HepG2 (cell line): ENCODE measurements at regions not wholly inside any gene's neighbourhood (a gene's known extent, or its start where the extent isn't known, plus 50 kb on each side); places are given as distances from the start of the nearest gene placed in this dataset.

Experiments used
- ATAC-seq: fragments of 200-7000 bp; cut with Tn5 transposase; 3 replicates; pipeline ENCODE4 v1.9.1; 2020; ENCODE audit warnings: mild to moderate bottlenecking, moderate library complexity
- BruUV-seq: library from RNA; stranded (reverse); fragments of 400-500 nt; replicated peaks from 2 replicates; lab custom pipeline; 2021; lab: Mats Ljungman, UMichigan
- CTCF ChIA-PET: fragments of 300-600 bp; formaldehyde crosslinking; extraction: SDS; loops from one replicate; lab custom pipeline; 2021; ENCODE audit warnings: low total read pairs, inconsistent platforms, low intra/inter-chr PET ratio; lab: Yijun Ruan, JAX
- POLR2A ChIA-PET: fragments of 350-600 bp; sonication (Branson Sonifier 250); formaldehyde crosslinking; loops from one replicate; lab custom pipeline; 2020; ENCODE audit warnings: antibody characterized with exemption, inconsistent platforms; lab: Yijun Ruan, JAX
- DNase-seq: peaks from one replicate; pipeline ENCODE4 v3.0.0-alpha.2; 2015; ENCODE audit warnings: low spot score
- FAIRE-seq: peaks from 3 replicates; lab custom pipeline; 2011; peaks lifted over from hg19 to GRCh38; lab: Jason Lieb, UNC
- H2AFZ ChIP-seq: one replicate; pipeline ENCODE4 v1.6.1; 2011; ENCODE audit warnings: low read length, inconsistent platforms
- H3K27ac ChIP-seq: fragments of 300-600 bp; 3 replicates; pipeline ENCODE4 v1.8.0; 2011; ENCODE audit warnings: mixed run types, mild to moderate bottlenecking, mixed read lengths, low read length, inconsistent platforms; ENCODE audit not compliant: insufficient read depth; ENCODE audit errors: extremely low read length
- H3K27me3 ChIP-seq, 2 experiments: fragments of 200-600 bp in 1 of 2; 2 replicates in 1 of 2; 3 replicates in 1 of 2; pipeline versions ENCODE4 v1.6.0 to v1.8.0; 2011; ENCODE audit warnings: low read length in 2 of 2, mild to moderate bottlenecking in 2 of 2, moderate library complexity in 2 of 2, inconsistent platforms in 1 of 2; ENCODE audit not compliant: insufficient read depth in 2 of 2, control insufficient read depth in 1 of 2
- H3K36me3 ChIP-seq, 2 experiments: fragments of 200-600 bp in 1 of 2; replicated peaks in 1 of 2; 2 replicates in 1 of 2; 3 replicates in 1 of 2; pipeline versions ENCODE4 v1.5.1 to v1.8.0; 2011; ENCODE audit warnings: low read length in 2 of 2, inconsistent platforms in 1 of 2; ENCODE audit not compliant: insufficient read depth in 2 of 2, control insufficient read depth in 1 of 2
- H3K4me1 ChIP-seq: 2 replicates; pipeline ENCODE4 v1.5.1; 2012; ENCODE audit warnings: low read length, inconsistent platforms; ENCODE audit not compliant: insufficient read depth
- H3K4me2 ChIP-seq: 2 replicates; pipeline ENCODE4 v1.6.0; 2011; ENCODE audit warnings: low read depth, low read length, inconsistent platforms
- H3K4me3 ChIP-seq, 3 experiments: fragments of 200-600 bp in 1 of 3; sonication (generic), shearing (Covaris generic) in 1 of 3; replicated peaks in 1 of 3; 2 replicates each; pipeline ENCODE4 v1.5.1; 2011 to 2016; ENCODE audit warnings: low read length in 3 of 3, inconsistent platforms in 2 of 3, low read depth in 2 of 3, mild to moderate bottlenecking in 2 of 3, control low read depth in 1 of 3, mixed read lengths in 1 of 3; ENCODE audit not compliant: insufficient read depth in 1 of 3
- H3K79me2 ChIP-seq: one replicate; pipeline ENCODE4 v1.6.1; 2011; ENCODE audit warnings: low read length, inconsistent platforms; ENCODE audit not compliant: insufficient read depth
- H3K9ac ChIP-seq: 2 replicates; pipeline ENCODE4 v1.6.0; 2011; ENCODE audit warnings: mild to moderate bottlenecking, low read depth, low read length, inconsistent platforms; ENCODE audit not compliant: insufficient read depth
- H3K9me3 ChIP-seq: 2 replicates; pipeline ENCODE4 v1.5.1; 2012; ENCODE audit warnings: mild to moderate bottlenecking, low read length
- H4K20me1 ChIP-seq: 2 replicates; pipeline ENCODE4 v1.6.0; 2011; ENCODE audit warnings: inconsistent platforms, mild to moderate bottlenecking, low read length, moderate library complexity; ENCODE audit not compliant: insufficient read depth
- KLF9 ChIP-seq: IDR thresholded peaks from 2 replicates; pipeline ENCODE4 v1.6.1; 2016; ENCODE audit warnings: low read depth
- PITX1 ChIP-seq: sonication (generic); formaldehyde crosslinking; IDR thresholded peaks from 2 replicates; pipeline ENCODE4 v1.5.1; 2020; ENCODE audit warnings: mild to moderate bottlenecking, missing genetic modification reagents
- RBFOX2 ChIP-seq: fragments of 200-400 bp; formaldehyde crosslinking; IDR thresholded peaks from 2 replicates; pipeline ENCODE4 v1.6.1; 2017; ENCODE audit warnings: low read depth, mild to moderate bottlenecking, low read length
- TAF15 ChIP-seq: fragments of 200-400 bp; formaldehyde crosslinking; IDR thresholded peaks from one replicate; pipeline ENCODE4 v1.6.1; 2018; ENCODE audit warnings: mild to moderate bottlenecking, low read depth, low read length; ENCODE audit not compliant: poor library complexity, severe bottlenecking
- ZKSCAN1 ChIP-seq: fragments of 150-350 bp; IDR thresholded peaks from 2 replicates; pipeline ENCODE4 v1.6.1; 2014; ENCODE audit warnings: low read length
- ZNF3 ChIP-seq: IDR thresholded peaks from 2 replicates; pipeline ENCODE4 v1.7.0; 2017; ENCODE audit warnings: inconsistent platforms
- ZNF350 ChIP-seq: sonication (generic); formaldehyde crosslinking; IDR thresholded peaks from 2 replicates; pipeline ENCODE4 v1.4.0; 2020; ENCODE audit warnings: mild to moderate bottlenecking, low read depth, missing genetic modification reagents, borderline replicate concordance
- ZNF816 ChIP-seq: sonication (generic); formaldehyde crosslinking; IDR thresholded peaks from 2 replicates; pipeline ENCODE4 v1.8.0; 2022; ENCODE audit warnings: missing genetic modification reagents, mild to moderate bottlenecking, borderline replicate concordance
- WGBS: methylation state at CpG from one replicate; pipeline ENCODE4 v1.1.6; 2017; ENCODE audit warnings: low lambda C conversion rate; 5-methylcytosine and 5-hydroxymethylcytosine counted together
- in situ Hi-C: cut with HindIII; loops from 2 replicates; pipeline ENCODE4 v1.10.0; 2017; ENCODE audit warnings: low pct_unique_long_range_greater_than_20kb; ENCODE audit not compliant: extremely low pct_ligation_motif_present
- intact Hi-C: fragments of 100-400 bp; cut with micrococcal nuclease; formaldehyde crosslinking; loops from one replicate; pipeline ENCODE4 v1.10.0; 2022; ENCODE audit not compliant: unreplicated experiment
- TF ChIP-seq, protein P1 (sequence below): sonication (generic); formaldehyde crosslinking; IDR thresholded peaks from 2 replicates; pipeline ENCODE4 v1.8.0; 2022; ENCODE audit warnings: missing genetic modification reagents, mild to moderate bottlenecking, moderate library complexity, borderline replicate concordance
- TF ChIP-seq, protein P2 (sequence below): sonication (generic); formaldehyde crosslinking; IDR thresholded peaks from 2 replicates; pipeline ENCODE4 v1.4.0; 2020; ENCODE audit warnings: mild to moderate bottlenecking, missing genetic modification reagents
- TF ChIP-seq, protein P3 (sequence below): IDR thresholded peaks from 2 replicates; pipeline ENCODE4 v1.6.1; 2016; ENCODE audit warnings: low read depth, borderline replicate concordance
- TF ChIP-seq, protein P4 (sequence below): sonication (generic); formaldehyde crosslinking; IDR thresholded peaks from 2 replicates; pipeline ENCODE4 v1.4.0; 2020; ENCODE audit warnings: missing genetic modification reagents, borderline replicate concordance
- TF ChIP-seq, protein P5 (sequence below): IDR thresholded peaks from 2 replicates; pipeline ENCODE4 v1.6.1; 2016; ENCODE audit warnings: low read depth

DNA sequence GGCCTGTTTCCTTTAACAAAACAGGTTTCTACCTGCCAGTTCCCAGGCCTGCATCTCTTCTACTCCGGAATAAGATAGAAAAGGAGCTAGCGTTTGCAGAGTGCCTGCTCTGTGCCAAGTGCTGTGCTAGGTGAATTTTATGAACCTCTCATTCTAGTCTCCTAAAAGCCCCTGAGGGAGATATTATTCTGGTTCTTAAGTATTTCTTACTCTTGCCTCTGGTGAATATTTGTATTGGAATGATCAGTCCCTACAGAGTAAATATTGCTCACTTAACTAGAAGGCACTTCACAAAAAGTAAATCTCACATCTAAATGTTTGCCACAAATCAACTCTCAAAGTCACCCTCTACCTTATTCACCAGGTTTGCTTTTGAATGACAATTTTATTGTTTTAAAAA, 227.1 kb downstream of the AUH start:
- H4K20me1 ChIP-seq: no peaks in the 10 kb centered on the region
- BruUV-seq: no TSS peak
- intact Hi-C loops: no loop called here
- H3K27ac ChIP-seq: no peak overlapping the region
- no peaks in the 10 kb centered on the region for H3K9me3 ChIP-seq
- ATAC-seq (no peak), FAIRE-seq (no peak), DNase-seq (no peak)
- H3K36me3 ChIP-seq: no peaks in the 10 kb centered on the region
- no peaks in the 10 kb centered on the region for H3K79me2 ChIP-seq
- in situ Hi-C loops: no loop called here
- ChIA-PET POLR2A (no interaction called here), CTCF (no interaction called here)
- no peak overlapping the region for H3K4me2 ChIP-seq
- WGBS: 88% methylated on average over 2 of the region's 2 CpGs
- no peak overlapping the region for H3K4me3 ChIP-seq
- H3K27me3 ChIP-seq: no peaks in the 10 kb centered on the region
- no peak overlapping the region for H2AFZ ChIP-seq
- peaks cover 16% of the 10 kb centered on the region for H3K4me1 ChIP-seq
- no peak overlapping the region for H3K9ac ChIP-seq
- TF ChIP-seq ZNF350 (CRISPR knock-in tag) (no peak), TAF15 (no peak), ZNF3 (CRISPR knock-in tag) (no peak)

DNA sequence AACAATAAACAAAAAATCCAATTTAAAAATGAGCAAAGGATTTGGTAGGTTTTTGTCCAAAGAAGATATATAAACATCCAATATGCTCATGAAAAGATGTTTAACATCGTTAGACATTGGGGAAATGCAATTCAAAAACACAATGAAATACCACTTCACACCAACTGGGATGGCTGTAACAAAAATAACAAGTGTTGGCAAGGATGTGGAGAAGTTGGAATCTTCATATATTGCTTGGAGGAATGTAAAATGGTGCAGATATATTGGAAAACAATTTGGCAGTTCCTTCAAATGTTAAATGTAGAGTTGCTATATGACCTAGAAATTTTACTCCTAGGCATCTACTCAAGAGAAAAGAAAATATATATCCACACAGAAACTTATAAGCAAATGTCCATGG, 224.3 kb downstream of the AUH start:
- ChIA-PET CTCF (no interaction called here), POLR2A (no interaction called here)
- H3K4me1 ChIP-seq: peaks cover 16% of the 10 kb centered on the region
- H3K9me3 ChIP-seq: no peaks in the 10 kb centered on the region
- no peaks in the 10 kb centered on the region for H3K36me3 ChIP-seq
- no peak overlapping the region for H3K9ac ChIP-seq
- H3K27ac ChIP-seq: no peak overlapping the region
- no peak overlapping the region for H3K4me3 ChIP-seq
- intact Hi-C loops (no loop called here), in situ Hi-C loops (no loop called here)
- no peak overlapping the region for H3K4me2 ChIP-seq
- FAIRE-seq: no peak
- H3K27me3 ChIP-seq: no peaks in the 10 kb centered on the region
- WGBS: 87% methylated on average over 1 of the region's 1 CpG
- no TSS peak for BruUV-seq
- no peaks in the 10 kb centered on the region for H3K79me2 ChIP-seq
- ATAC-seq: no peak
- no peaks in the 10 kb centered on the region for H4K20me1 ChIP-seq
- no peak for DNase-seq
- H2AFZ ChIP-seq: no peak overlapping the region
- TF ChIP-seq, protein P1, sequence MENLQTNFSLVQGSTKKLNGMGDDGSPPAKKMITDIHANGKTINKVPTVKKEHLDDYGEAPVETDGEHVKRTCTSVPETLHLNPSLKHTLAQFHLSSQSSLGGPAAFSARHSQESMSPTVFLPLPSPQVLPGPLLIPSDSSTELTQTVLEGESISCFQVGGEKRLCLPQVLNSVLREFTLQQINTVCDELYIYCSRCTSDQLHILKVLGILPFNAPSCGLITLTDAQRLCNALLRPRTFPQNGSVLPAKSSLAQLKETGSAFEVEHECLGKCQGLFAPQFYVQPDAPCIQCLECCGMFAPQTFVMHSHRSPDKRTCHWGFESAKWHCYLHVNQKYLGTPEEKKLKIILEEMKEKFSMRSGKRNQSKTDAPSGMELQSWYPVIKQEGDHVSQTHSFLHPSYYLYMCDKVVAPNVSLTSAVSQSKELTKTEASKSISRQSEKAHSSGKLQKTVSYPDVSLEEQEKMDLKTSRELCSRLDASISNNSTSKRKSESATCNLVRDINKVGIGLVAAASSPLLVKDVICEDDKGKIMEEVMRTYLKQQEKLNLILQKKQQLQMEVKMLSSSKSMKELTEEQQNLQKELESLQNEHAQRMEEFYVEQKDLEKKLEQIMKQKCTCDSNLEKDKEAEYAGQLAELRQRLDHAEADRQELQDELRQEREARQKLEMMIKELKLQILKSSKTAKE (CRISPR knock-in tag): no peak
- no peak for TF ChIP-seq KLF9
- TF ChIP-seq, protein P2, sequence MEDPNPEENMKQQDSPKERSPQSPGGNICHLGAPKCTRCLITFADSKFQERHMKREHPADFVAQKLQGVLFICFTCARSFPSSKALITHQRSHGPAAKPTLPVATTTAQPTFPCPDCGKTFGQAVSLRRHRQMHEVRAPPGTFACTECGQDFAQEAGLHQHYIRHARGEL (CRISPR knock-in tag): no peak
- no peak for TF ChIP-seq ZNF816 (CRISPR knock-in tag)
- TF ChIP-seq ZKSCAN1: no peak
- TF ChIP-seq, protein P3, sequence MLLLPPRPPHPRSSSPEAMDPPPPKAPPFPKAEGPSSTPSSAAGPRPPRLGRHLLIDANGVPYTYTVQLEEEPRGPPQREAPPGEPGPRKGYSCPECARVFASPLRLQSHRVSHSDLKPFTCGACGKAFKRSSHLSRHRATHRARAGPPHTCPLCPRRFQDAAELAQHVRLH: no peak
- TF ChIP-seq PITX1 (CRISPR knock-in tag): no peak
- TF ChIP-seq, protein P4, sequence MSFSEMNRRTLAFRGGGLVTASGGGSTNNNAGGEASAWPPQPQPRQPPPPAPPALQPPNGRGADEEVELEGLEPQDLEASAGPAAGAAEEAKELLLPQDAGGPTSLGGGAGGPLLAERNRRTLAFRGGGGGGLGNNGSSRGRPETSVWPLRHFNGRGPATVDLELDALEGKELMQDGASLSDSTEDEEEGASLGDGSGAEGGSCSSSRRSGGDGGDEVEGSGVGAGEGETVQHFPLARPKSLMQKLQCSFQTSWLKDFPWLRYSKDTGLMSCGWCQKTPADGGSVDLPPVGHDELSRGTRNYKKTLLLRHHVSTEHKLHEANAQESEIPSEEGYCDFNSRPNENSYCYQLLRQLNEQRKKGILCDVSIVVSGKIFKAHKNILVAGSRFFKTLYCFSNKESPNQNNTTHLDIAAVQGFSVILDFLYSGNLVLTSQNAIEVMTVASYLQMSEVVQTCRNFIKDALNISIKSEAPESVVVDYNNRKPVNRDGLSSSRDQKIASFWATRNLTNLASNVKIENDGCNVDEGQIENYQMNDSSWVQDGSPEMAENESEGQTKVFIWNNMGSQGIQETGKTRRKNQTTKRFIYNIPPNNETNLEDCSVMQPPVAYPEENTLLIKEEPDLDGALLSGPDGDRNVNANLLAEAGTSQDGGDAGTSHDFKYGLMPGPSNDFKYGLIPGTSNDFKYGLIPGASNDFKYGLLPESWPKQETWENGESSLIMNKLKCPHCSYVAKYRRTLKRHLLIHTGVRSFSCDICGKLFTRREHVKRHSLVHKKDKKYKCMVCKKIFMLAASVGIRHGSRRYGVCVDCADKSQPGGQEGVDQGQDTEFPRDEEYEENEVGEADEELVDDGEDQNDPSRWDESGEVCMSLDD: no peak
- no peak for TF ChIP-seq RBFOX2
- TF ChIP-seq, protein P5, sequence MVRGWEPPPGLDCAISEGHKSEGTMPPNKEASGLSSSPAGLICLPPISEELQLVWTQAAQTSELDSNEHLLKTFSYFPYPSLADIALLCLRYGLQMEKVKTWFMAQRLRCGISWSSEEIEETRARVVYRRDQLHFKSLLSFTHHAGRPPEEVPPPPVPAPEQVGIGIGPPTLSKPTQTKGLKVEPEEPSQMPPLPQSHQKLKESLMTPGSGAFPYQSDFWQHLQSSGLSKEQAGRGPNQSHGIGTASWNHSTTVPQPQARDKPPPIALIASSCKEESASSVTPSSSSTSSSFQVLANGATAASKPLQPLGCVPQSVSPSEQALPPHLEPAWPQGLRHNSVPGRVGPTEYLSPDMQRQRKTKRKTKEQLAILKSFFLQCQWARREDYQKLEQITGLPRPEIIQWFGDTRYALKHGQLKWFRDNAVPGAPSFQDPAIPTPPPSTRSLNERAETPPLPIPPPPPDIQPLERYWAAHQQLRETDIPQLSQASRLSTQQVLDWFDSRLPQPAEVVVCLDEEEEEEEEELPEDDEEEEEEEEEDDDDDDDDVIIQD: no peak
